ENCODE measurements at regions not wholly inside any gene's neighbourhood (a gene's known extent, or its start where the extent isn't known, plus 50 kb on each side); places are given as distances from the start of the nearest gene placed in this dataset.
"Not testable (repeated sequence)": the region's sequence is repeated elsewhere in the genome, so short reads cannot be mapped to it uniquely, and the experiment has no call there.

- no peak for DNase-seq (ENCODE audit: low read depth)
Measured at GRCh38 chr2:239866350-239866749, 158.8 kb downstream of the NDUFA10 start.

- not testable (repeated sequence) for DNase-seq (ENCODE audit: low read depth)
Measured at GRCh38 chr2:239865856-239866255, 159.3 kb downstream of the NDUFA10 start.

GRCh38 chr2:239865059-239865639 lies 160.0 kb downstream of the NDUFA10 start:
- DNase-seq (ENCODE audit: low read depth) = no peak

- DNase-seq (ENCODE audit: low read depth) = no peak
Measured at GRCh38 chr2:239864247-239865058, 160.7 kb downstream of the NDUFA10 start.

GRCh38 chr2:239862613-239863012 lies 162.5 kb downstream of the NDUFA10 start:
- no peak for DNase-seq (ENCODE audit: low read depth)

- no peak for DNase-seq (ENCODE audit: low read depth)
Measured at GRCh38 chr2:239858179-239858578, 167.0 kb downstream of the NDUFA10 start.

- no peak for DNase-seq (ENCODE audit: low read depth)
Measured at GRCh38 chr2:239857591-239857990, 167.6 kb downstream of the NDUFA10 start.

- DNase-seq (ENCODE audit: low read depth) = no peak
Measured at GRCh38 chr2:239856620-239857285, 168.4 kb downstream of the NDUFA10 start.

GRCh38 chr2:239855863-239856587 lies 169.1 kb downstream of the NDUFA10 start:
- DNase-seq (ENCODE audit: low read depth) = no peak

GRCh38 chr2:239854596-239854995 lies 170.5 kb downstream of the NDUFA10 start:
- no peak for DNase-seq (ENCODE audit: low read depth)

- DNase-seq (ENCODE audit: low read depth) = no peak
Measured at GRCh38 chr2:239853706-239854327, 171.3 kb downstream of the NDUFA10 start.

GRCh38 chr2:239853121-239853520 lies 172.0 kb downstream of the NDUFA10 start:
- DNase-seq (ENCODE audit: low read depth) = no peak

- no peak for DNase-seq (ENCODE audit: low read depth)
Measured at GRCh38 chr2:239852272-239852671, 172.9 kb downstream of the NDUFA10 start.

- DNase-seq (ENCODE audit: low read depth) = no peak
Measured at GRCh38 chr2:239846789-239847676, 178.1 kb downstream of the NDUFA10 start.

- DNase-seq (ENCODE audit: low read depth) = no peak
Measured at GRCh38 chr2:239845968-239846367, 179.2 kb downstream of the NDUFA10 start.

GRCh38 chr2:239839306-239839705 lies 185.8 kb downstream of the NDUFA10 start:
- no peak for DNase-seq (ENCODE audit: low read depth)

- no peak for DNase-seq (ENCODE audit: low read depth)
Measured at GRCh38 chr2:239836021-239836765, 188.9 kb downstream of the NDUFA10 start.

- DNase-seq (ENCODE audit: low read depth) = no peak
Measured at GRCh38 chr2:239835056-239835455, 190.1 kb downstream of the NDUFA10 start.

GRCh38 chr2:239834143-239834542 lies 191.0 kb downstream of the NDUFA10 start:
- no peak for DNase-seq (ENCODE audit: low read depth)

Data from stimulated activated CD8-positive, alpha-beta memory T cell treated with anti-CD3 and anti-CD28 coated beads, Interleukin-12 subunit alpha, Interleukin-12 subunit beta, amount 100 ng/mL, for 1 hour (primary cell).